ENCODE measurements at regions not wholly inside any gene's neighbourhood (a gene's known extent, or its start where the extent isn't known, plus 50 kb on each side); places are given as distances from the start of the nearest gene placed in this dataset.

GRCh38 chr2:125745514-125745913 lies 910.4 kb upstream of the GYPC start:
- Histone ChIP-seq H3K27me3 (ENCODE audit: low read depth) (no peaks in the 10 kb centered on the region), H3K27ac (replicated peaks) (no peak overlapping the region), H3K4me1 (no peaks in the 10 kb centered on the region), H3K9me3 (replicated peaks) (no peaks in the 10 kb centered on the region), H3K36me3 (no peaks in the 10 kb centered on the region), H3K4me3 (no peak overlapping the region)
- intact Hi-C loops (cut with micrococcal nuclease), result loop anchor here (10.0 kb wide), 1 partner anchor 1029 kb away; no protein-coding TSS in a partner anchor
- DNase-seq, result no peak
- TF ChIP-seq, protein P1, sequence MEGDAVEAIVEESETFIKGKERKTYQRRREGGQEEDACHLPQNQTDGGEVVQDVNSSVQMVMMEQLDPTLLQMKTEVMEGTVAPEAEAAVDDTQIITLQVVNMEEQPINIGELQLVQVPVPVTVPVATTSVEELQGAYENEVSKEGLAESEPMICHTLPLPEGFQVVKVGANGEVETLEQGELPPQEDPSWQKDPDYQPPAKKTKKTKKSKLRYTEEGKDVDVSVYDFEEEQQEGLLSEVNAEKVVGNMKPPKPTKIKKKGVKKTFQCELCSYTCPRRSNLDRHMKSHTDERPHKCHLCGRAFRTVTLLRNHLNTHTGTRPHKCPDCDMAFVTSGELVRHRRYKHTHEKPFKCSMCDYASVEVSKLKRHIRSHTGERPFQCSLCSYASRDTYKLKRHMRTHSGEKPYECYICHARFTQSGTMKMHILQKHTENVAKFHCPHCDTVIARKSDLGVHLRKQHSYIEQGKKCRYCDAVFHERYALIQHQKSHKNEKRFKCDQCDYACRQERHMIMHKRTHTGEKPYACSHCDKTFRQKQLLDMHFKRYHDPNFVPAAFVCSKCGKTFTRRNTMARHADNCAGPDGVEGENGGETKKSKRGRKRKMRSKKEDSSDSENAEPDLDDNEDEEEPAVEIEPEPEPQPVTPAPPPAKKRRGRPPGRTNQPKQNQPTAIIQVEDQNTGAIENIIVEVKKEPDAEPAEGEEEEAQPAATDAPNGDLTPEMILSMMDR (IDR thresholded peaks at IDR 0.05; ENCODE audit: borderline replicate concordance), result peak; percentile 53

- no peaks in the 10 kb centered on the region for H3K9me3 ChIP-seq (replicated peaks)
- TF ChIP-seq, protein P1 (IDR thresholded peaks at IDR 0.05; ENCODE audit: borderline replicate concordance), result no peak
- DNase-seq, result no peak
- intact Hi-C loops (cut with micrococcal nuclease), result loop anchor here (10.0 kb wide), 1 partner anchor 1028 kb away; no protein-coding TSS in a partner anchor
- no peak overlapping the region for H3K27ac ChIP-seq (replicated peaks)
- H3K27me3 ChIP-seq (ENCODE audit: low read depth), result no peaks in the 10 kb centered on the region
- no peaks in the 10 kb centered on the region for H3K36me3 ChIP-seq
- H3K4me3 ChIP-seq, result no peak overlapping the region
- no peaks in the 10 kb centered on the region for H3K4me1 ChIP-seq
Measured at GRCh38 chr2:125746321-125747164, 909.4 kb upstream of the GYPC start.

- Histone ChIP-seq H3K9me3 (replicated peaks) (no peaks in the 10 kb centered on the region), H3K4me1 (no peaks in the 10 kb centered on the region), H3K4me3 (no peak overlapping the region), H3K27ac (replicated peaks) (no peak overlapping the region), H3K36me3 (no peaks in the 10 kb centered on the region), H3K27me3 (ENCODE audit: low read depth) (no peaks in the 10 kb centered on the region)
- DNase-seq, result no peak
- TF ChIP-seq, protein P1 (IDR thresholded peaks at IDR 0.05; ENCODE audit: borderline replicate concordance), result no peak
- intact Hi-C loops (cut with micrococcal nuclease), result loop anchor here (10.0 kb wide), 1 partner anchor 1028 kb away; no protein-coding TSS in a partner anchor
Measured at GRCh38 chr2:125747165-125747425, 908.9 kb upstream of the GYPC start.

GRCh38 chr2:125756431-125756830 lies 899.5 kb upstream of the GYPC start:
- TF ChIP-seq, protein P1 (IDR thresholded peaks at IDR 0.05; ENCODE audit: borderline replicate concordance), result no peak
- Histone ChIP-seq H3K4me3 (no peak overlapping the region), H3K4me1 (no peaks in the 10 kb centered on the region), H3K27me3 (ENCODE audit: low read depth) (no peaks in the 10 kb centered on the region), H3K27ac (replicated peaks) (no peak overlapping the region), H3K9me3 (replicated peaks) (no peaks in the 10 kb centered on the region), H3K36me3 (no peaks in the 10 kb centered on the region)
- no peak for DNase-seq
- intact Hi-C loops (cut with micrococcal nuclease), result no loop called here

DNA sequence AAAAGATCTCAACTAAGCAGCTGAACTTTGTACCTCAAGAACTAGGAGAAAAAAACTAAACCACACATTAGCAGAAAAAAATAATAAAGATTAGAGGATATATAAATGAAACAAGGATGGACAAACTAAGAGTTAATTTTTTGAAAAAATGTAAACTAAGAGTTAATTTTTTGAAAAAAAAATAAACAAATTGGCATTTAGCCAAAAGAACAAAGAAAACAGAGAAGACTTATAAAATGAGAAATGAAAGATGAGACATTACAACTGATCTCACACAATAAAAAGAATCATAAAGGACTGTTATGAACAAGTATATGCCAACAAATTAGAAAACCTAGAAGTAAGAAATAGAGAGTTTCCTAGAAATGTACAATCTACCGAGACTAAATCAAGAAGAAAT lies 859.2 kb upstream of the GYPC start:
- TF ChIP-seq, protein P1 (IDR thresholded peaks at IDR 0.05; ENCODE audit: borderline replicate concordance), result no peak
- Histone ChIP-seq H3K27me3 (ENCODE audit: low read depth) (no peaks in the 10 kb centered on the region), H3K27ac (replicated peaks) (no peak overlapping the region), H3K9me3 (replicated peaks) (peaks cover 49% of the 10 kb centered on the region), H3K4me3 (no peak overlapping the region), H3K4me1 (no peaks in the 10 kb centered on the region), H3K36me3 (no peaks in the 10 kb centered on the region)
- intact Hi-C loops (cut with micrococcal nuclease), result no loop called here
- no peak for DNase-seq

Data from left ventricle myocardium inferior (tissue), 1 donor.